Thyroid gland (tissue), 4 donors: ENCODE measurements at regions not wholly inside any gene's neighbourhood (a gene's known extent, or its start where the extent isn't known, plus 50 kb on each side); places are given as distances from the start of the nearest gene placed in this dataset.

Experiments
- DNase-seq, 2 donors: peaks; one replicate each; pipeline ENCODE4 v3.0.0-alpha.2; 2019
- H3K27ac ChIP-seq, 3 donors: fragments of 200-600 bp; sonication (generic); 1 replicate in 2 of 3; 2 replicates in 1 of 3; pipeline ENCODE4 v1.5.1; 2016 to 2019; ENCODE audit warnings: mild to moderate bottlenecking in 1 of 3, moderate library complexity in 1 of 3
- H3K27me3 ChIP-seq: fragments of 200-600 bp; sonication (generic); one replicate; pipeline ENCODE4 v1.5.1; 2019
- H3K36me3 ChIP-seq, 2 donors: fragments of 200-600 bp; sonication (generic); one replicate each; pipeline ENCODE4 v1.5.1; 2016 to 2019
- H3K4me1 ChIP-seq, 2 donors: fragments of 200-600 bp; sonication (generic); one replicate each; pipeline ENCODE4 v1.5.1; 2017 to 2019
- H3K4me3 ChIP-seq, 3 donors: fragments of 200-600 bp; sonication (generic); replicated peaks in 1 of 3; 1 replicate in 2 of 3; 2 replicates in 1 of 3; pipeline ENCODE4 v1.5.1; 2016; ENCODE audit warnings: mild to moderate bottlenecking in 1 of 3
- H3K9me3 ChIP-seq: fragments of 200-600 bp; sonication (generic); one replicate; pipeline ENCODE4 v1.5.1; 2017
- CTCF ChIP-seq, 6 experiments: fragments of 200-600 bp in 3 of 6; fragments of 450-650 bp in 3 of 6; sonication (generic) in 3 of 6; IDR thresholded peaks; one replicate each; pipeline ENCODE4 v1.5.1; 2016 to 2019; ENCODE audit warnings: antibody characterized with exemption in 6 of 6, mild to moderate bottlenecking in 2 of 6, inconsistent platforms in 1 of 6, moderate library complexity in 1 of 6
- POLR2A ChIP-seq, 2 donors: fragments of 450-650 bp; IDR thresholded peaks; one replicate each; pipeline ENCODE4 v1.6.1; 2017; ENCODE audit warnings: antibody characterized with exemption in 2 of 2, mild to moderate bottlenecking in 2 of 2, moderate library complexity in 1 of 2
- WGBS, 2 donors: methylation state at CpG; one replicate each; pipeline ENCODE4 v1.1.5; 2017; 5-methylcytosine and 5-hydroxymethylcytosine counted together
- intact Hi-C: fragments of 100-400 bp; cut with DNase I; formaldehyde crosslinking; loops from one replicate; pipeline ENCODE4 v1.15.1; 2023

- DNase-seq, result no peak
- H3K36me3 ChIP-seq, result no peaks in the 10 kb centered on the region
- no peak overlapping the region for H3K27ac ChIP-seq
- TF ChIP-seq CTCF (IDR thresholded peaks at IDR 0.05), result no peak
- no peak for TF ChIP-seq POLR2A (IDR thresholded peaks at IDR 0.05)
- no peak overlapping the region for H3K4me3 ChIP-seq
- no peaks in the 10 kb centered on the region for H3K4me1 ChIP-seq
- H3K9me3 ChIP-seq, result no peaks in the 10 kb centered on the region
- 87 to 94% methylated on average over 4 of the region's 4 CpGs for WGBS, 2 donors
- no peaks in the 10 kb centered on the region for H3K27me3 ChIP-seq
- intact Hi-C loops, result no loop called here
Measured at GRCh38 chr16:72309001-72309400, 137.0 kb upstream of the PMFBP1 start.

- DNase-seq, result no peak
- H3K9me3 ChIP-seq, result no peaks in the 10 kb centered on the region
- H3K27ac ChIP-seq, result no peak overlapping the region
- H3K4me3 ChIP-seq, result no peak overlapping the region
- H3K4me1 ChIP-seq, result no peaks in the 10 kb centered on the region
- H3K27me3 ChIP-seq, result no peaks in the 10 kb centered on the region
- TF ChIP-seq CTCF (IDR thresholded peaks at IDR 0.05) (no peak), POLR2A (IDR thresholded peaks at IDR 0.05) (no peak)
- no peaks in the 10 kb centered on the region for H3K36me3 ChIP-seq
- intact Hi-C loops, result no loop called here
Measured at GRCh38 chr16:72308396-72308795, 136.4 kb upstream of the PMFBP1 start.

- intact Hi-C loops, result no loop called here
- WGBS, 2 donors, result 48 to 54% methylated on average over 2 of the region's 2 CpGs
- H3K9me3 ChIP-seq, result no peaks in the 10 kb centered on the region
Measured at GRCh38 chr16:72302332-72302731, 130.4 kb upstream of the PMFBP1 start.

GRCh38 chr16:72301523-72302236 is 129.7 kb upstream of the PMFBP1 start:
- TF ChIP-seq CTCF (IDR thresholded peaks at IDR 0.05) (no peak), POLR2A (IDR thresholded peaks at IDR 0.05) (no peak)
- no peak overlapping the region for H3K27ac ChIP-seq
- no peaks in the 10 kb centered on the region for H3K9me3 ChIP-seq
- H3K36me3 ChIP-seq, result no peaks in the 10 kb centered on the region
- no peak for DNase-seq
- H3K4me3 ChIP-seq, result no peak overlapping the region
- WGBS, 2 donors, result 73 to 76% methylated on average over 8 of the region's 8 CpGs
- H3K27me3 ChIP-seq, result no peaks in the 10 kb centered on the region
- no peaks in the 10 kb centered on the region for H3K4me1 ChIP-seq
- intact Hi-C loops, result no loop called here

More at GRCh38 chr16:72302332-72302731, 130.4 kb upstream of the PMFBP1 start:
- Histone ChIP-seq H3K27ac (no peak overlapping the region), H3K4me3 (no peak overlapping the region), H3K4me1 (no peaks in the 10 kb centered on the region), H3K27me3 (no peaks in the 10 kb centered on the region), H3K36me3 (no peaks in the 10 kb centered on the region)
- DNase-seq, result no peak
- no peak for TF ChIP-seq CTCF (IDR thresholded peaks at IDR 0.05)

GRCh38 chr16:72300892-72301291 is 128.9 kb upstream of the PMFBP1 start:
- Histone ChIP-seq H3K4me1 (no peaks in the 10 kb centered on the region), H3K27ac (no peak overlapping the region), H3K36me3 (no peaks in the 10 kb centered on the region), H3K9me3 (no peaks in the 10 kb centered on the region), H3K27me3 (no peaks in the 10 kb centered on the region), H3K4me3 (no peak overlapping the region)
- TF ChIP-seq POLR2A (IDR thresholded peaks at IDR 0.05), result no peak
- no peak for TF ChIP-seq CTCF (IDR thresholded peaks at IDR 0.05)
- 67 to 75% methylated on average over 7 of the region's 7 CpGs for WGBS, 2 donors
- intact Hi-C loops, result no loop called here
- no peak for DNase-seq
